ENCODE measurements at regions not wholly inside any gene's neighbourhood (a gene's known extent, or its start where the extent isn't known, plus 50 kb on each side); places are given as distances from the start of the nearest gene placed in this dataset.

DNA sequence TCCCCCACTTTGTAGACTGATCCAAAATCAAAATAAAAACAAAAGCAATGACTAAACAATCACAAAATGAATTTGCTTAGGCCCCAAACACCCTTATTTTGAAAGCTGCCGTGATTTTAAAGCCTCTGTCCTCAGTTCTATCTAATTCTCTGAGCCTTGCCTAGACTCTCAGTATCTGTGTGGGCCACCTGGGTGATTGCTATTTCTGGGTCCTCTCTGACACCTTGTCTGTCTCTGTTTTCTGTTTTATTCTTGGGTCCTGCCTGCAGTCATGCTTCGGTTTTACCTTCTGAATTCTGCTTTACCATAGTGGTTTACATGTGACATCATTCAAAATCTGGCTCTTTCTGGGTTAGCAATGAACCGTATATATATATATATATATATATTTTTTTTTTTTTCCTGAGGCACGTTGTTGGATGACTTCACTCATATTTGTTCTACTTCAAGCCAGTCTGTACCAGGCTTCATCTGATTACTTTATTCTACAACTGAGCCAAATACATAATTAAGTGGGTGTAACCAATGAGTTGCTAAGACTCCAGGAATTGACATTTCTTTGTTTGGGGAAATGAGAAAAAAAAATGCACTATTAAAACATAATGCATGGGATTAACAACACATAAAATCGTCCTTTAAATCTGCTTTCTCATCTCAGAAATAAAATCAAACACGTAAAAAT, 710.7 kb upstream of the SLIT2 start:
- Histone ChIP-seq H3K18ac (ENCODE audit: insufficient read length, low read depth, low read length) (no peak overlapping the region), H4K91ac (ENCODE audit: insufficient read length, low read depth, low read length) (no peak overlapping the region), H4K5ac (ENCODE audit: insufficient read length, low read depth, low read length) (no peak overlapping the region), H3K9me3 (ENCODE audit: control insufficient read depth, low read depth, low read length) (no peaks in the 10 kb centered on the region), H3K14ac (ENCODE audit: insufficient read depth, low read length) (no peak overlapping the region), H3K23me2 (ENCODE audit: insufficient read length, low read depth, low read length, poor library complexity, severe bottlenecking) (no peaks in the 10 kb centered on the region), H3K27me3 (ENCODE audit: insufficient read depth, low read length) (no peaks in the 10 kb centered on the region), H4K8ac (replicated peaks; ENCODE audit: insufficient read length, low read depth, low read length) (no peak overlapping the region), H3K79me2 (ENCODE audit: insufficient read depth, low read length) (no peaks in the 10 kb centered on the region), H3K9ac (ENCODE audit: extremely low read depth, insufficient read length, low read length) (no peak overlapping the region), H3K4ac (ENCODE audit: low read depth, low read length) (no peak overlapping the region), H2BK5ac (ENCODE audit: insufficient read length, low read length) (no peak overlapping the region), H2BK20ac (ENCODE audit: low read depth, low read length, poor library complexity, severe bottlenecking) (no peak overlapping the region), H3K23ac (ENCODE audit: insufficient read length, low read depth, low read length) (no peak overlapping the region), H3K79me1 (ENCODE audit: insufficient read depth, low read depth, low read length, poor library complexity, severe bottlenecking) (no peaks in the 10 kb centered on the region), H3K56ac (ENCODE audit: insufficient read length, low read depth, low read length) (no peak overlapping the region), H2BK12ac (ENCODE audit: insufficient read length, low read depth, low read length) (no peak overlapping the region), H2AK5ac (ENCODE audit: insufficient read length, low read length) (no peak overlapping the region), H4K20me1 (ENCODE audit: control insufficient read depth, insufficient read depth, insufficient read length) (no peaks in the 10 kb centered on the region), H2AFZ (ENCODE audit: low read length) (no peak overlapping the region), H3K27ac (ENCODE audit: insufficient read length, low read depth, low read length) (no peak overlapping the region), H3K4me2 (ENCODE audit: insufficient read depth, insufficient read length, low read length) (no peak overlapping the region), H2BK120ac (ENCODE audit: low read depth, low read length, poor library complexity, severe bottlenecking) (no peak overlapping the region), H2BK15ac (ENCODE audit: low read depth, low read length) (no peak overlapping the region), H3K4me1 (ENCODE audit: insufficient read depth, low read length) (no peaks in the 10 kb centered on the region), H3T11ph (ENCODE audit: low read length) (no peak overlapping the region)
- H3K4me3 Mint-ChIP-seq: no peak overlapping the region
- no peaks in the 10 kb centered on the region for H3K36me3 Mint-ChIP-seq (ENCODE audit: insufficient read depth in 1 of 3, low read depth in 3 of 3)
- no peaks in the 10 kb centered on the region for H3K27me3 Mint-ChIP-seq (ENCODE audit: low read depth)
- WGBS (ENCODE audit: extremely low coverage, insufficient read length, low lambda C conversion rate): no CpG with 5 or more reads among the region's 6 CpGs
- DNase-seq: no peak
- no peak overlapping the region for H3K27ac Mint-ChIP-seq
- no peaks in the 10 kb centered on the region for H3K4me1 Mint-ChIP-seq
- TF ChIP-seq, protein P1, sequence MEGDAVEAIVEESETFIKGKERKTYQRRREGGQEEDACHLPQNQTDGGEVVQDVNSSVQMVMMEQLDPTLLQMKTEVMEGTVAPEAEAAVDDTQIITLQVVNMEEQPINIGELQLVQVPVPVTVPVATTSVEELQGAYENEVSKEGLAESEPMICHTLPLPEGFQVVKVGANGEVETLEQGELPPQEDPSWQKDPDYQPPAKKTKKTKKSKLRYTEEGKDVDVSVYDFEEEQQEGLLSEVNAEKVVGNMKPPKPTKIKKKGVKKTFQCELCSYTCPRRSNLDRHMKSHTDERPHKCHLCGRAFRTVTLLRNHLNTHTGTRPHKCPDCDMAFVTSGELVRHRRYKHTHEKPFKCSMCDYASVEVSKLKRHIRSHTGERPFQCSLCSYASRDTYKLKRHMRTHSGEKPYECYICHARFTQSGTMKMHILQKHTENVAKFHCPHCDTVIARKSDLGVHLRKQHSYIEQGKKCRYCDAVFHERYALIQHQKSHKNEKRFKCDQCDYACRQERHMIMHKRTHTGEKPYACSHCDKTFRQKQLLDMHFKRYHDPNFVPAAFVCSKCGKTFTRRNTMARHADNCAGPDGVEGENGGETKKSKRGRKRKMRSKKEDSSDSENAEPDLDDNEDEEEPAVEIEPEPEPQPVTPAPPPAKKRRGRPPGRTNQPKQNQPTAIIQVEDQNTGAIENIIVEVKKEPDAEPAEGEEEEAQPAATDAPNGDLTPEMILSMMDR (conservative IDR thresholded peaks at IDR 0.05): no peak
- no peaks in the 10 kb centered on the region for H3K9me3 Mint-ChIP-seq
